NCI-H146 treated with DMSO at 0.1 percent for 48 hours (cell line): ENCODE measurements at regions not wholly inside any gene's neighbourhood (a gene's known extent, or its start where the extent isn't known, plus 50 kb on each side); places are given as distances from the start of the nearest gene placed in this dataset.

Experiments used
- DNase-seq: peaks from one replicate; lab custom pipeline; 2025; ENCODE audit not compliant: unreplicated experiment; lab: John Stamatoyannopoulos, UW

DNA sequence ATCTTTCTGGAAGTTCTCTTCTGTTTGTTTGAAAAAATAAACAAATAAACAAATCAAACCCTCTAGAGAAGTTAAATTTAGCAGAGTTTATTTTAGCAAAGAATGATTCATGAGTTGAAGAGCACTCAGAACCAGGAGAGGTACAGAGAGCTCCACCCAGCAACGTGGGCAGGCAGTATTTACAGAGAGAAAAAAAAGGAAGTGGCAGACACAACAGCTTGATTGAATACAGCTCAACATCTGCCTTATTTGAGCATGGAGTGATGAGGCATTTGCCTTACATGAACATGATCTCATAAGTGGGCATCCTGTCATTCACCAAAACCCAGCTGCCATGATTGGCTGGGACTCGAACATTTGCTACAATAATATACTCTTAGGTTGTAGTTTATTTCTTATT lies 381.6 kb upstream of the ADAMTS16 start:
- DNase-seq: no peak

- no peak for DNase-seq
These were observed 381.1 kb upstream of the ADAMTS16 start for GRCh38 chr5:4758996-4759395.

DNA sequence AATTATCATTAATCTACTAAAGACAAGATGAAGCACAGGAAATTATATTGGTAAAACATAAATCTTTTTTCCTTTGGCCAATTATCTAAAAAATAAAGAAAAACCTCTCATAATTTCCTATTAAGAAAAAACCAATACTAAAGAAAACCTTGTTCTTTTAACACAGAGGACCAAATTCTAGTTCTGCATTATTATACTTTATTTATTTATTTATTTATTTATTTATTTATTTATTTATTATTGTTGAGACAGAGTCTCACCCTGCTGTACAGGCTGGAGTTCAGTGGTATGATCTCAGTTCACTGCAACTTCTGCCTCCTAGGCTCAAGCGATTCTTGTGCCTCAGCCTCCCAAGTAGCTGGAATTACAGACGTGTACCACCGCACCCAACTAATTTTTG lies 377.8 kb upstream of the ADAMTS16 start:
- no peak for DNase-seq

DNA sequence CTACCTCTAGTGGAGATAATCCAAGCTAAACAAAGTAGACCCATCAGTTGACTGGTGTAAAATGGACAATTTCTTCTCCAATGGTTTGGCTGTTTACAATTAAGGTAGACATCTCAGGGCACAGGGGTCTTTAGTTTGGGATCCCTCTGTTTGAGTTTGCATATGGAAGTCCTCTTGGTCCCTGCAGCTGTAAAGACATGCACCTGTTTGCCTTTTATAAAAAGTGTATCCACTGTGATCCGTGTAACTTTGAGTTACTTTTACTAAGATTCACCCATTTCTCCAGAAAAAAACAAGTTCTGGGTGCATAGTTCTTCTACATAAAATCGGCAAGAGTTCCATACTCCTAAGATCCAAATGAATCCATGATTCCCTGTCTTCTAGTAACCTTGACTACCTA lies 374.7 kb upstream of the ADAMTS16 start:
- no peak for DNase-seq

DNA sequence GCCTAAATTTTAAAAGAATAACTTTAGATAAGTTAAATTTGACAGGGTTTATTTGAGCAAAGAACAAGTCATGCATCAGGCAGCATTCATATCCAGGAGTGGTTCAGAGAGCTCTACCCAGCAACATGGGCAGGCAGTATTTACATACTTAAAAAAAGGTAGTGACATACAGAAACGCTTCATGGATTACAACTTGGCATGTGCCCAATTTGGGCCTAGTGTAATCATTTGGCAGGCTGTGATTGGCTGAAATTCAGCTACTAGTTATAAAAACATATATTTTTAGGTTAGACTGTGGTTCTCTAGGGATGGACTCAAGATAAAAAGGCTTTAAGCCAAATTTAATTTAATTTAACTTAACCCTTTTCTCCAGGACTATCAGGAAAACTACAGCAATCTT lies 374.0 kb upstream of the ADAMTS16 start:
- no peak for DNase-seq

DNA sequence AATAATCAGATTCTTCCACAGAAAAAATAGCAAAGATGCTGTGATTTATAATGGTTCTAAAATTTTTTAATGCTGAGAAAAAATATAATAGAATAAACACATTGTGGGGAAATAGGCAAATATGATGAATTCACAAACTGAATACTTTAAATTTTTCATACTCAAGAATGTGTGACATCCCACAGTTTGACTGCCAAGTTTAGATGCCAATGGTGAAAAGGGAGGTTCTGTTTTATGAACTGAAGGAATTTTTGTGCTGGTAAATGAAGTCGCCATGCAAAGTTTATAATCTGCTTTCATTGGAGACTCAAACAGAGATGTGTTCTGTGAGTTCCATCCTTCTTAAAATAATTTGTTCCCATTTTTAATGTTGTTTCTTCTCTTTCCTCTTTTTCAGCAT lies 367.5 kb upstream of the ADAMTS16 start:
- no peak for DNase-seq

DNA sequence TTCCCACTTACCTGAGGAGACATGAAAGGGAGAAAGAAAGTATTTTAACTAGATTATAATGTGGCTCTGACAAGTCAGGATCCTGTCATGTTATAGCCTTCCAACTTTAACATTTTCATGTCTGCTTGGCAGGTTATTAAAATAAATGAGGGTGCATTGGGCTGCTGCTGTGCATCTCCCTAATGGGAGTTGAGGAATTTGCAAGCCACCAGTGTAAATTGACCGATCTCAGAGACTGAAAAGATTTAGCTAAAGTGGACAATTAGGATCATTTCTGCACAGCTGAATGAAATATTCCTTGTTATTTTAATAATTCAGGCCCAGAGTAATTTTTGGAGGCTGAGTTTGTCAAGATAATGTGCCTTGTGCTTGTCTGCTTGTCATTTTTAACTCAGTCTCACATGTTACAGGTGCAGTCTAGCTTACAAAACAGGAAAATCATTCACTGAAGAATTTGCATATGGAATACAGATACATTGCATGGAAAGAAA lies 366.3 kb upstream of the ADAMTS16 start:
- DNase-seq: no peak

GRCh38 chr5:4777435-4777834 lies 362.7 kb upstream of the ADAMTS16 start:
- DNase-seq: no peak

GRCh38 chr5:4780633-4781032 lies 359.5 kb upstream of the ADAMTS16 start:
- no peak for DNase-seq

DNA sequence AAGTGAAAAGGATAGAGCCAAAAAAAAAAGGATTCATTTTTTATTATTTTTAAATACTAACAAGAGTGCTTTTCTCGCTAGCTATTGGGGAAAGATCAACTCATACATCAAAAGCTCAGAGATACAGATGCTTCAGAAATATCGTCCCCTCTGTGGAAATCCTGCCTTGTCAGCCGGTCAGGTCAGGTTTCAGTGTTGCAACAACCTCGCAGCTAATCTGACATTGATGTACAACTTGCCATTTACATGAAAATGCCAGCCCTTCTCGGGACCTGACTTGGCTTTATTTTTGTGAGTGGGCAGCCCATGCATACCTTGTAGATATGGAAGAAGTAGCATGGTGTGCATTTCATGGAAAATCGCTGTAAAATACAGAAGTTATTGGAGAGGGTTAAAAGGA lies 358.8 kb upstream of the ADAMTS16 start:
- DNase-seq: no peak

DNA sequence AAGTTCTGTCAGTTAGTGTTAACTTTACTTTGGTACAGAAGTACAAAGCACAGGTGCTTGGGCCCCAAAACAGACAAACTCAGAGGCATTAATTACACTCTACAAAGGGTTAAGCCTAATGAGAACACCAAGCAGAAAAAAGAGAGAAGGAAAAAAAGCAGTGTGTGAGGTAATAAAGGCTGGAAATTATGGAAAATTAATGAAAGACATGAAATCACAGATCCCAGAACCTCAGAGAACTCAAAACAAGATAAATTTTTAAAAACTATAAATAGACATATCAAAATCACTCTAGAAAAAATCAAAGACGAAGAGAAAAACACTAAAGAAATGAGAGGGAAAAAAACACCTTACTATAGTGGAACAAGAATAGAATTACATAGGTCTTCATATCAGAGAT lies 354.2 kb upstream of the ADAMTS16 start:
- no peak for DNase-seq

GRCh38 chr5:4797445-4797844 lies 342.7 kb upstream of the ADAMTS16 start:
- no peak for DNase-seq

- DNase-seq: no peak
These were observed 338.1 kb upstream of the ADAMTS16 start for GRCh38 chr5:4802044-4802443.

- DNase-seq: no peak
These were observed 335.3 kb upstream of the ADAMTS16 start for GRCh38 chr5:4804691-4805360.

GRCh38 chr5:4815002-4815401 lies 325.1 kb upstream of the ADAMTS16 start:
- DNase-seq: no peak

DNA sequence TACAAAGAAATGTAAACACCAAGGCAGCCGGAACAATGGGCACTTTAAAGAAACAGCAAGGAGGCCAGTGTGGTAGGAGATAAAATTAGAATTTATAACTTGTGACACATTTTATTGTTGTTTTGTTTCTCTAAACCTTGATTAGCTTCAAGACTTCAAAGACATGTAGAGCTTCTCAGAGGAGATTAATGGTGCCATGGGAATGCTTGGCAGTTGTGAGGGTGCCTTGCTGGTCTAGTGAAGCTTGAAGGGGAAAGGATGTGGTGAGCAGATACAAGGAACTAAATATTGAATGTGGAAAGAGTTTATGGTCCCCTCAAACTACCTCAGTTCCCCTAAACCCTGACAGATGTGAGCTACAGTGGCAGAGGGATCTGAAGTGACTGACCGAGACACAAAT lies 322.4 kb upstream of the ADAMTS16 start:
- DNase-seq: no peak

GRCh38 chr5:4831325-4831724 lies 308.8 kb upstream of the ADAMTS16 start:
- DNase-seq: no peak

DNA sequence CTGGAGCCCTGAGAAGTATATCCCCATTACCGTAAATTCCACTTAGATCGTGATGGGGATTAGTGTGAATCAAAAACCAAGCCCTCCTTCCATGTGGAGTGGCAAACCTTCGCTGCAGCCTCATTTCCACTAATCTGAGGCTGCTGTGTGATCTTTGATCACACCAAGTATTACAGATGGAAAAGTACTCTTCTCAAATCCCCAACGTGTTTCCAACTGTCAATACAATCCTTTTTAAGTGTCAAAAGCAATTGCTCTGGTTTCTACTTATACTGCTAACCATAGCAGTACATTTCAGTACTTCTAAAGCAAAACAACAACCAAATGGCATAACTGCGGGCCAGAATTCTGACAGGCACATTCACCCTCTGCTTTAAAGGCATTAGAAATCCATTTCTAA lies 307.7 kb upstream of the ADAMTS16 start:
- DNase-seq: no peak

DNA sequence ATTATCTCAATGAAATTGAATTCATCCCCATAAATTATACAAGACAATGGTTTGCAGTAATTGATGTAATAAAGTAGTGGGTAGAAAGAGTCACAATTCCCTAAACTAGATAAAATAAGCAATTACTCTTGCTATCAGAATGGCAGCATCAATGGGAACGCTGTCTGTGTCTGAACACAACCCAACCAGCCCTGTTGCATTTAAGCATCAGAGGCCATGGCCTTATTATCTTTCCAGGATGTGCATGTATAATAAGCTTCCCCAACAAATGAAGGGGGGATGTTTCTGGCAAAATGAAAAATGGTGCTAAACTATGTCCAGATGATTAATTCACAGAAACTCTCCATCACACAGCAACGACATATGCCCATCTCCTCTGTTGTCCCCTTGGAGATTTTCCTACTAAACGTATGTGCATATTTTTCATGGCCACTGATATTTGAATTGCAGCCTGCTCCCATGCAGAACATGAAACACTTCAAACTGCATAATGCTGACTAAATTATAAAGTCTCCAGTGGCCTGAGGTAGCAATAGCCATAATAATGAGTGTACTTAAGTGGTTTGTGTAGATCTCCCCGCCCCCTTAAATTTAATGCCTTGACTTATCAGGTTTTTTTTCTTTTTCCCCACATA lies 306.9 kb upstream of the ADAMTS16 start:
- DNase-seq: no peak

DNA sequence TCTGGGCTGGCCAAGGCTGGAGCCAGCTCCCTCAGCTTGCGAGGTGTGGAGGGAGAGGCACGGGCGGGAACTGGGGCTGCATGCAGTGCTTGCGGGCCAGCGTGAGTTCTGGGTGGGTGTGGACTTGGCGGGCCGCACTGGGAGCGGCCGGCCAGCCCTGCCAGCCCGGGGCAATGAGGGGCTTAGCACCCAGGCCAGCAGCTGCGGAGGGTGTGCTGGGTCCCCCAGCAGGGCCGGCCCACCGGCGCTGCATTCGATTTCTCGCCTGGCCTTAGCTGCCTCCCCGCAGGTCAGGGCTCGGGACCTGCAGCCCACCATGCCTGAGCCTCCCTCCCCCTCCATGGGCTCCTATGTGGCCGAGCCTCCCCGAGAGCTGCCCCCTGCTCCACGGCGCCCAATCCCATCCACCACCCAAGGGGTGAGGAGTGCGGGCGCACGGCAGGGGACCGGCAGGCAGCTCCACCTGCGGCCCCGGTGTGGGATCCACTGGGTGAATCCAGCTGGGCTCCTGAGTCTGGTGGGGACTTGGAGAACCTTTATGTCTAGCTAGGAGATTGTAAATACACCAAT lies 302.6 kb upstream of the ADAMTS16 start:
- no peak for DNase-seq

- no peak for DNase-seq
These were observed 294.9 kb upstream of the ADAMTS16 start for GRCh38 chr5:4845221-4845620.

GRCh38 chr5:4847766-4848165 lies 292.4 kb upstream of the ADAMTS16 start:
- no peak for DNase-seq

- no peak for DNase-seq
These were observed 285.1 kb upstream of the ADAMTS16 start for GRCh38 chr5:4855036-4855435.
